ENCODE measurements at regions not wholly inside any gene's neighbourhood (a gene's known extent, or its start where the extent isn't known, plus 50 kb on each side); places are given as distances from the start of the nearest gene placed in this dataset.
"Not testable (repeated sequence)": the region's sequence is repeated elsewhere in the genome, so short reads cannot be mapped to it uniquely, and the experiment has no call there.

- H3K36me3 ChIP-seq (ENCODE audit: control insufficient read depth in 2 of 2, insufficient read depth in 1 of 2, low read length in 2 of 2), result no peaks in the 10 kb centered on the region; a peak in 1 of 3 replicates
- POLR2A ChIA-PET, result no interaction called here
- no peak overlapping the region for H3K4me3 ChIP-seq (ENCODE audit: low read depth, low read length)
- no peak overlapping the region for H3K27ac ChIP-seq (ENCODE audit: extremely low read depth, low read depth, low read length)
- no peaks in the 10 kb centered on the region for H3K4me1 ChIP-seq (ENCODE audit: control insufficient read depth, insufficient read depth, low read length)
- CTCF ChIA-PET, result interaction anchor here (0.7 to 1.0 kb wide), 3 partner anchors 14 to 68 kb away, joined by 3 to 4 read pairs (median 4); no protein-coding TSS in a partner anchor
- no peaks in the 10 kb centered on the region for H3K9me3 ChIP-seq (ENCODE audit: control insufficient read depth, insufficient read depth, low read depth, low read length)
- no peak for TF ChIP-seq ZNF175 (tag by site-specific recombination; IDR thresholded peaks at IDR 0.05)
- no peak for TF ChIP-seq YY1 (tag by site-specific recombination; IDR thresholded peaks at IDR 0.05)
- TF ChIP-seq FEZF1 (tag by site-specific recombination; IDR thresholded peaks at IDR 0.05), result no peak
- TF ChIP-seq ZNF560 (tag by site-specific recombination; IDR thresholded peaks at IDR 0.05; ENCODE audit: borderline replicate concordance), result no peak
- no peak for TF ChIP-seq ZNF76 (tag by site-specific recombination; IDR thresholded peaks at IDR 0.05; ENCODE audit: borderline replicate concordance, low read depth)
- no peak for TF ChIP-seq ZNF157 (tag by site-specific recombination; IDR thresholded peaks at IDR 0.05)
- TF ChIP-seq ZNF391 (tag by site-specific recombination; IDR thresholded peaks at IDR 0.05; ENCODE audit: borderline replicate concordance, low read depth), result no peak
- TF ChIP-seq ZSCAN30 (tag by site-specific recombination; IDR thresholded peaks at IDR 0.05), result no peak
Observed at GRCh38 chr18:45342653-45343052, 272.6 kb upstream of the SLC14A2 start.

GRCh38 chr18:45343365-45343764 is 271.9 kb upstream of the SLC14A2 start:
- no peaks in the 10 kb centered on the region; a peak in 1 of 3 replicates for H3K36me3 ChIP-seq (ENCODE audit: control insufficient read depth in 2 of 2, insufficient read depth in 1 of 2, low read length in 2 of 2)
- ChIA-PET POLR2A (no interaction called here), CTCF (no interaction called here)
- TF ChIP-seq ZNF596 (tag by site-specific recombination; IDR thresholded peaks at IDR 0.05), result no peak
- TF ChIP-seq ZNF560 (tag by site-specific recombination; IDR thresholded peaks at IDR 0.05; ENCODE audit: borderline replicate concordance), result no peak
- TF ChIP-seq ZNF292 (tag by site-specific recombination; IDR thresholded peaks at IDR 0.05; ENCODE audit: borderline replicate concordance, low read depth), result no peak
- no peak for TF ChIP-seq ZNF280D (tag by site-specific recombination; IDR thresholded peaks at IDR 0.05)
- no peak for TF ChIP-seq YY1 (tag by site-specific recombination; IDR thresholded peaks at IDR 0.05)
- TF ChIP-seq ZNF549 (tag by site-specific recombination; IDR thresholded peaks at IDR 0.05), result no peak
- no peak for TF ChIP-seq ZNF155 (tag by site-specific recombination; IDR thresholded peaks at IDR 0.05)
- no peak for TF ChIP-seq ZBTB21 (tag by site-specific recombination; IDR thresholded peaks at IDR 0.05)
- TF ChIP-seq REPIN1 (tag by site-specific recombination; IDR thresholded peaks at IDR 0.05; ENCODE audit: low read depth), result no peak
- no peak for TF ChIP-seq ZNF404 (tag by site-specific recombination; IDR thresholded peaks at IDR 0.05)
- TF ChIP-seq GFI1B (tag by site-specific recombination; IDR thresholded peaks at IDR 0.05), result no peak
- TF ChIP-seq EGR2 (tag by site-specific recombination; IDR thresholded peaks at IDR 0.05; ENCODE audit: low read depth), result no peak
- no peak for TF ChIP-seq ZNF621 (tag by site-specific recombination; IDR thresholded peaks at IDR 0.05)
- TF ChIP-seq ZXDB (tag by site-specific recombination; IDR thresholded peaks at IDR 0.05), result no peak
- no peak for TF ChIP-seq YY2 (tag by site-specific recombination; IDR thresholded peaks at IDR 0.05)
- no peak for TF ChIP-seq TRIM28 (IDR thresholded peaks at IDR 0.05; ENCODE audit: borderline replicate concordance, low read length)
- H3K4me3 ChIP-seq (ENCODE audit: low read depth, low read length), result no peak overlapping the region
- no peak overlapping the region for H3K27ac ChIP-seq (ENCODE audit: extremely low read depth, low read depth, low read length)
- H3K9me3 ChIP-seq (ENCODE audit: control insufficient read depth, insufficient read depth, low read depth, low read length), result no peaks in the 10 kb centered on the region
- H3K4me1 ChIP-seq (ENCODE audit: control insufficient read depth, insufficient read depth, low read length), result no peaks in the 10 kb centered on the region

- H3K36me3 ChIP-seq (ENCODE audit: control insufficient read depth in 2 of 2, insufficient read depth in 1 of 2, low read length in 2 of 2); POLR2A ChIA-PET; H3K9me3 ChIP-seq (ENCODE audit: control insufficient read depth, insufficient read depth, low read depth, low read length); H3K4me3 ChIP-seq (ENCODE audit: low read depth, low read length); H3K4me1 ChIP-seq (ENCODE audit: control insufficient read depth, insufficient read depth, low read length); H3K27ac ChIP-seq (ENCODE audit: extremely low read depth, low read depth, low read length): not testable (repeated sequence)
- CTCF ChIA-PET, result interaction anchor here (1.4 kb wide), 1 partner anchor 41 kb away, joined by 4 read pairs; no protein-coding TSS in a partner anchor
Observed at GRCh38 chr18:45344680-45345079, 270.6 kb upstream of the SLC14A2 start.

Measured in HEK293 (cell line).